DND-41 (cell line): ENCODE measurements at regions not wholly inside any gene's neighbourhood (a gene's known extent, or its start where the extent isn't known, plus 50 kb on each side); places are given as distances from the start of the nearest gene placed in this dataset.

ENCODE experiments used
- EZH2 ChIP-seq: IDR thresholded peaks from 3 replicates; pipeline ENCODE4 v1.6.1; 2012; ENCODE audit warnings: borderline replicate concordance, low read depth, mild to moderate bottlenecking, moderate library complexity, low read length, inconsistent platforms; ENCODE audit not compliant: severe bottlenecking
- TF ChIP-seq, protein P1 (sequence below): IDR thresholded peaks from 2 replicates; pipeline ENCODE4 v1.5.1; 2012; ENCODE audit warnings: borderline replicate concordance, low read length, moderate library complexity, mild to moderate bottlenecking; ENCODE audit not compliant: poor library complexity, severe bottlenecking; ENCODE audit errors: extremely low read depth

DNA sequence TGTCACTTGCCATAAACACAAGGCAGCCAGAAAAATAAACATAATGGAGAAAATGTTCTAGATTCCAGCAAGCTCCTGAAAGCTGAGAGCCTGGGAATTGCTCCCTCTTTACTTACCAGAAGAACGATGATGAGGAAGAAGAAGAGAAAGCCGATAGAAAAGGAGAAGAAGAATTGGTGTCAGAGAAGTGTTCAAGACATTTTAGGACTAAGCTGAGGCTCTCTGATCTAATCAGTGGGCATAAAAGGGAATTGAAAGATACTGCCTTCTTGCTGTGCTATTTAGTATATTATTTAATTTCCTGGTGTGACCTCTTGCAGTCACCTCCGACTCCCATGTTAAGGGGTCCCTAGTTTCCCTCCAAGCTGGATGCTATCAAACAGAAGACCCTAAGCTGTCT lies 316.6 kb upstream of the JARID2 start:
- TF ChIP-seq, protein P1, sequence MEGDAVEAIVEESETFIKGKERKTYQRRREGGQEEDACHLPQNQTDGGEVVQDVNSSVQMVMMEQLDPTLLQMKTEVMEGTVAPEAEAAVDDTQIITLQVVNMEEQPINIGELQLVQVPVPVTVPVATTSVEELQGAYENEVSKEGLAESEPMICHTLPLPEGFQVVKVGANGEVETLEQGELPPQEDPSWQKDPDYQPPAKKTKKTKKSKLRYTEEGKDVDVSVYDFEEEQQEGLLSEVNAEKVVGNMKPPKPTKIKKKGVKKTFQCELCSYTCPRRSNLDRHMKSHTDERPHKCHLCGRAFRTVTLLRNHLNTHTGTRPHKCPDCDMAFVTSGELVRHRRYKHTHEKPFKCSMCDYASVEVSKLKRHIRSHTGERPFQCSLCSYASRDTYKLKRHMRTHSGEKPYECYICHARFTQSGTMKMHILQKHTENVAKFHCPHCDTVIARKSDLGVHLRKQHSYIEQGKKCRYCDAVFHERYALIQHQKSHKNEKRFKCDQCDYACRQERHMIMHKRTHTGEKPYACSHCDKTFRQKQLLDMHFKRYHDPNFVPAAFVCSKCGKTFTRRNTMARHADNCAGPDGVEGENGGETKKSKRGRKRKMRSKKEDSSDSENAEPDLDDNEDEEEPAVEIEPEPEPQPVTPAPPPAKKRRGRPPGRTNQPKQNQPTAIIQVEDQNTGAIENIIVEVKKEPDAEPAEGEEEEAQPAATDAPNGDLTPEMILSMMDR, result no peak
- no peak for TF ChIP-seq EZH2
